Kidney capillary endothelial cell (primary cell): ENCODE measurements at regions not wholly inside any gene's neighbourhood (a gene's known extent, or its start where the extent isn't known, plus 50 kb on each side); places are given as distances from the start of the nearest gene placed in this dataset.

Source experiments
- DNase-seq: peaks from one replicate; pipeline ENCODE4 v3.0.0-alpha.2; 2018; ENCODE audit warnings: low spot score

- DNase-seq: no peak
Measured at GRCh38 chr13:42720858-42721219, 60.5 kb upstream of the FAM216B start.

- DNase-seq: no peak
Measured at GRCh38 chr13:42722883-42723539, 58.4 kb upstream of the FAM216B start.

GRCh38 chr13:42728507-42729180, 52.7 kb upstream of the FAM216B start:
- no peak for DNase-seq

GRCh38 chr13:42729857-42730402, 51.5 kb upstream of the FAM216B start:
- no peak for DNase-seq
